Natural killer cell (primary cell): ENCODE measurements at regions not wholly inside any gene's neighbourhood (a gene's known extent, or its start where the extent isn't known, plus 50 kb on each side); places are given as distances from the start of the nearest gene placed in this dataset.

Experiments
- ATAC-seq, 3 donors: fragments of 150-1000 bp in 2 of 3; fragments of 200-7000 bp in 1 of 3; cut with Tn5 transposase; 1 replicate in 1 of 3; 2 replicates in 2 of 3; pipeline ENCODE4 v1.10.0; 2021; ENCODE audit warnings: mild to moderate bottlenecking in 2 of 3, moderate library complexity in 2 of 3
- DNase-seq, 2 donors: peaks; one replicate each; pipeline versions ENCODE4 v3.0.0 to v3.0.0-alpha.2; 2013 to 2021; ENCODE audit warnings: mixed read lengths in 1 of 2
- H3K27ac ChIP-seq: one replicate; pipeline ENCODE4 v1.5.1; 2013; ENCODE audit warnings: mild to moderate bottlenecking, low read length
- H3K27me3 ChIP-seq: one replicate; pipeline ENCODE4 v1.6.1; 2013; ENCODE audit warnings: low read length; ENCODE audit not compliant: control insufficient read depth, insufficient read depth
- H3K36me3 ChIP-seq: one replicate; pipeline ENCODE4 v1.6.1; 2013; ENCODE audit warnings: low read length; ENCODE audit not compliant: control insufficient read depth, insufficient read depth
- H3K4me1 ChIP-seq: one replicate; pipeline ENCODE4 v1.6.1; 2013; ENCODE audit warnings: low read length; ENCODE audit not compliant: control insufficient read depth, insufficient read depth
- H3K4me3 ChIP-seq: one replicate; pipeline ENCODE4 v1.5.1; 2013; ENCODE audit warnings: low read length
- H3K9me3 ChIP-seq: one replicate; pipeline ENCODE4 v1.6.1; 2013; ENCODE audit warnings: low read length; ENCODE audit not compliant: control insufficient read depth, insufficient read depth
- H3K27ac Mint-ChIP-seq, 2 donors: one replicate each; pipeline ENCODE4 v1.8.0; 2022; ENCODE audit warnings: mild to moderate bottlenecking in 2 of 2, mixed read lengths in 2 of 2, moderate library complexity in 1 of 2
- H3K27me3 Mint-ChIP-seq, 2 donors: one replicate each; pipeline ENCODE4 v1.8.0; 2022; ENCODE audit warnings: low read depth in 2 of 2, mixed read lengths in 2 of 2
- H3K36me3 Mint-ChIP-seq: one replicate; pipeline ENCODE4 v1.8.0; 2022; ENCODE audit warnings: mixed read lengths
- H3K4me1 Mint-ChIP-seq, 2 donors: one replicate each; pipeline ENCODE4 v1.8.0; 2022; ENCODE audit warnings: mixed read lengths in 2 of 2
- H3K4me3 Mint-ChIP-seq: one replicate; pipeline ENCODE4 v1.8.0; 2022; ENCODE audit warnings: mild to moderate bottlenecking, moderate library complexity, mixed read lengths
- H3K9me3 Mint-ChIP-seq, 2 donors: one replicate each; pipeline ENCODE4 v1.8.0; 2022; ENCODE audit warnings: mixed read lengths in 2 of 2
- CTCF ChIP-seq: fragments of 200-600 bp; IDR thresholded peaks from one replicate; pipeline ENCODE4 v1.8.0; 2022; ENCODE audit warnings: antibody characterized with exemption
- WGBS: methylation state at CpG from one replicate; pipeline ENCODE4 v1.1.7; 2013; ENCODE audit warnings: missing lambda C conversion rate; ENCODE audit not compliant: insufficient coverage; 5-methylcytosine and 5-hydroxymethylcytosine counted together
- intact Hi-C: fragments of 100-400 bp; cut with micrococcal nuclease; formaldehyde crosslinking; loops from one replicate; pipeline ENCODE4 v1.14.2; 2022

GRCh38 chr19:28530406-28531035, 682.4 kb downstream of the UQCRFS1 start:
- Mint-ChIP-seq H3K4me3 (no peak overlapping the region), H3K4me1 (peaks cover 2 to 4% of the 10 kb centered on the region in 2 donors), H3K36me3 (no peaks in the 10 kb centered on the region), H3K9me3 (no peaks in the 10 kb centered on the region), H3K27me3 (no peaks in the 10 kb centered on the region), H3K27ac (no peak overlapping the region)
- DNase-seq, result no peak
- H3K4me3 ChIP-seq, result no peak overlapping the region
- no peak overlapping the region for H3K27ac ChIP-seq
- H3K4me1 ChIP-seq, result no peaks in the 10 kb centered on the region
- no peak for TF ChIP-seq CTCF
- H3K9me3 ChIP-seq, result no peaks in the 10 kb centered on the region
- no peak for ATAC-seq
- no peaks in the 10 kb centered on the region for H3K27me3 ChIP-seq
- intact Hi-C loops, result no loop called here
- 67% methylated on average over 2 of the region's 2 CpGs for WGBS
- no peaks in the 10 kb centered on the region for H3K36me3 ChIP-seq

- intact Hi-C loops, result no loop called here
- DNase-seq (no peak), ATAC-seq (no peak)
- H3K27ac Mint-ChIP-seq, result no peak overlapping the region
- Histone ChIP-seq H3K27me3 (no peaks in the 10 kb centered on the region), H3K27ac (no peak overlapping the region), H3K9me3 (no peaks in the 10 kb centered on the region), H3K4me3 (no peak overlapping the region), H3K4me1 (no peaks in the 10 kb centered on the region), H3K36me3 (no peaks in the 10 kb centered on the region)
- no peak for TF ChIP-seq CTCF
- H3K27me3 Mint-ChIP-seq, result no peaks in the 10 kb centered on the region
- H3K4me1 Mint-ChIP-seq, result peaks cover 7 to 10% of the 10 kb centered on the region in 2 donors
- no peaks in the 10 kb centered on the region for H3K9me3 Mint-ChIP-seq
- 67% methylated on average over 1 of the region's 2 CpGs for WGBS
- no peaks in the 10 kb centered on the region for H3K36me3 Mint-ChIP-seq
- no peak overlapping the region for H3K4me3 Mint-ChIP-seq
Observed at GRCh38 chr19:28526038-28526437, 686.9 kb downstream of the UQCRFS1 start.

GRCh38 chr19:28523619-28524018, 689.3 kb downstream of the UQCRFS1 start:
- H3K27me3 ChIP-seq, result no peaks in the 10 kb centered on the region
- no peaks in the 10 kb centered on the region for H3K9me3 ChIP-seq
- no peaks in the 10 kb centered on the region for H3K36me3 ChIP-seq
- H3K27ac ChIP-seq, result no peak overlapping the region
- H3K36me3 Mint-ChIP-seq, result no peaks in the 10 kb centered on the region
- no peak for ATAC-seq
- H3K4me1 ChIP-seq, result no peaks in the 10 kb centered on the region
- peaks cover 5 to 11% of the 10 kb centered on the region in 2 donors for H3K4me1 Mint-ChIP-seq
- intact Hi-C loops, result no loop called here
- H3K4me3 Mint-ChIP-seq, result no peak overlapping the region
- WGBS, result 89% methylated on average over 4 of the region's 4 CpGs
- no peak for DNase-seq
- TF ChIP-seq CTCF, result no peak
- no peak overlapping the region for H3K4me3 ChIP-seq
- H3K27me3 Mint-ChIP-seq, result no peaks in the 10 kb centered on the region
- no peak overlapping the region for H3K27ac Mint-ChIP-seq
- H3K9me3 Mint-ChIP-seq, result no peaks in the 10 kb centered on the region

GRCh38 chr19:28522545-28522922, 690.4 kb downstream of the UQCRFS1 start:
- H3K27ac Mint-ChIP-seq, result no peak overlapping the region
- WGBS, result 97% methylated on average over 8 of the region's 8 CpGs

More at GRCh38 chr19:28522545-28522922, 690.4 kb downstream of the UQCRFS1 start:
- H3K4me1 Mint-ChIP-seq, result peaks cover 5 to 11% of the 10 kb centered on the region in 2 donors
- intact Hi-C loops, result no loop called here
- Histone ChIP-seq H3K9me3 (no peaks in the 10 kb centered on the region), H3K4me3 (no peak overlapping the region), H3K27me3 (no peaks in the 10 kb centered on the region), H3K4me1 (no peaks in the 10 kb centered on the region), H3K27ac (no peak overlapping the region), H3K36me3 (no peaks in the 10 kb centered on the region)
- H3K36me3 Mint-ChIP-seq, result no peaks in the 10 kb centered on the region
- H3K4me3 Mint-ChIP-seq, result no peak overlapping the region
- ATAC-seq (no peak), DNase-seq (no peak)
- H3K9me3 Mint-ChIP-seq, result no peaks in the 10 kb centered on the region
- no peaks in the 10 kb centered on the region for H3K27me3 Mint-ChIP-seq
- no peak for TF ChIP-seq CTCF
